Glomerular visceral epithelial cell (primary cell): ENCODE measurements at regions not wholly inside any gene's neighbourhood (a gene's known extent, or its start where the extent isn't known, plus 50 kb on each side); places are given as distances from the start of the nearest gene placed in this dataset.
"Not testable (repeated sequence)": the region's sequence is repeated elsewhere in the genome, so short reads cannot be mapped to it uniquely, and the experiment has no call there.

Experiments used
- DNase-seq: peaks from one replicate; pipeline ENCODE4 v3.0.0-alpha.2; 2016; ENCODE audit errors: extremely low spot score

GRCh38 chr4:152064282-152064681 is 303.5 kb upstream of the GATB start:
- DNase-seq, result no peak

GRCh38 chr4:152063621-152064240 is 302.9 kb upstream of the GATB start:
- no peak for DNase-seq

GRCh38 chr4:152062936-152063620 is 302.3 kb upstream of the GATB start:
- DNase-seq, result no peak

GRCh38 chr4:152054731-152055130 is 293.9 kb upstream of the GATB start:
- no peak for DNase-seq

GRCh38 chr4:152052451-152053057 is 291.7 kb upstream of the GATB start:
- DNase-seq, result no peak

- DNase-seq, result not testable (repeated sequence)
Observed at GRCh38 chr4:152051332-152051731, 290.5 kb upstream of the GATB start.

GRCh38 chr4:152050106-152050505 is 289.3 kb upstream of the GATB start:
- no peak for DNase-seq

GRCh38 chr4:152047451-152047850 is 286.6 kb upstream of the GATB start:
- no peak for DNase-seq

- DNase-seq, result no peak
Observed at GRCh38 chr4:152045807-152046571, 285.2 kb upstream of the GATB start.

GRCh38 chr4:152045449-152045806 is 284.6 kb upstream of the GATB start:
- no peak for DNase-seq

- DNase-seq, result no peak
Observed at GRCh38 chr4:152044331-152045036, 283.7 kb upstream of the GATB start.

- no peak for DNase-seq
Observed at GRCh38 chr4:152041295-152041694, 280.5 kb upstream of the GATB start.

GRCh38 chr4:152039691-152040090 is 278.9 kb upstream of the GATB start:
- DNase-seq, result no peak

- peak; percentile 4 for DNase-seq
Observed at GRCh38 chr4:152039023-152039481, 278.2 kb upstream of the GATB start.

- no peak for DNase-seq
Observed at GRCh38 chr4:152038238-152038637, 277.4 kb upstream of the GATB start.

- DNase-seq, result no peak
Observed at GRCh38 chr4:152037435-152037834, 276.6 kb upstream of the GATB start.

GRCh38 chr4:152033621-152034020 is 272.8 kb upstream of the GATB start:
- DNase-seq, result no peak

- DNase-seq, result no peak
Observed at GRCh38 chr4:152032722-152033131, 271.9 kb upstream of the GATB start.

GRCh38 chr4:152029631-152030030 is 268.8 kb upstream of the GATB start:
- DNase-seq, result no peak

GRCh38 chr4:152028131-152028530 is 267.3 kb upstream of the GATB start:
- no peak for DNase-seq

GRCh38 chr4:152024881-152025280 is 264.1 kb upstream of the GATB start:
- DNase-seq, result no peak

GRCh38 chr4:152023674-152024073 is 262.9 kb upstream of the GATB start:
- no peak for DNase-seq
